IMR-90 (cell line): ENCODE measurements at regions not wholly inside any gene's neighbourhood (a gene's known extent, or its start where the extent isn't known, plus 50 kb on each side); places are given as distances from the start of the nearest gene placed in this dataset.

Experiments used
- ATAC-seq: fragments of 200-7000 bp; cut with Tn5 transposase; 2 replicates; pipeline ENCODE4 v1.9.1; 2020; ENCODE audit warnings: low read depth, mild to moderate bottlenecking, moderate library complexity
- BruUV-seq: library from RNA; stranded (reverse); fragments of 400-500 nt; replicated peaks from 2 replicates; lab custom pipeline; 2021; lab: Mats Ljungman, UMichigan
- CTCF ChIA-PET: fragments of 300-600 bp; formaldehyde crosslinking; extraction: SDS; loops from one replicate; lab custom pipeline; 2021; ENCODE audit warnings: antibody characterized with exemption; lab: Yijun Ruan, JAX
- POLR2A ChIA-PET: fragments of 300-600 bp; sonication (Branson Sonifier 250); formaldehyde crosslinking; loops from one replicate; lab custom pipeline; 2022; ENCODE audit warnings: antibody characterized with exemption; ENCODE audit not compliant: unreplicated experiment; lab: Charles Lee
- DNase-seq: peaks from one replicate; pipeline ENCODE4 v3.0.0; 2013
- H2AFZ ChIP-seq: replicated peaks from 2 replicates; pipeline ENCODE3; 2013; ENCODE audit warnings: low read length, mild to moderate bottlenecking; ENCODE audit not compliant: poor library complexity
- H2AK5ac ChIP-seq: 2 replicates; pipeline ENCODE4 v1.6.1; 2013; ENCODE audit warnings: low read depth, low read length, inconsistent platforms
- H2AK9ac ChIP-seq: replicated peaks from 2 replicates; pipeline ENCODE3; 2013; ENCODE audit warnings: mild to moderate bottlenecking, low read depth, low read length, moderate library complexity; ENCODE audit not compliant: poor library complexity
- H2BK120ac ChIP-seq: 2 replicates; pipeline ENCODE4 v1.6.1; 2013; ENCODE audit warnings: low read depth, low read length, inconsistent platforms
- H2BK15ac ChIP-seq: 3 replicates; pipeline ENCODE4 v1.6.1; 2013; ENCODE audit warnings: low read depth, low read length, inconsistent platforms
- H2BK20ac ChIP-seq: 2 replicates; pipeline ENCODE4 v1.6.1; 2013; ENCODE audit warnings: low read depth, mild to moderate bottlenecking, inconsistent platforms, low read length, moderate library complexity
- H2BK5ac ChIP-seq: 2 replicates; pipeline ENCODE4 v1.6.1; 2013; ENCODE audit warnings: mild to moderate bottlenecking, low read depth, low read length, inconsistent platforms; ENCODE audit not compliant: poor library complexity, severe bottlenecking
- H3K14ac ChIP-seq: replicated peaks from 2 replicates; pipeline ENCODE4 v1.6.1; 2013; ENCODE audit warnings: low read depth, low read length, inconsistent platforms
- H3K18ac ChIP-seq: 2 replicates; pipeline ENCODE4 v1.6.1; 2013; ENCODE audit warnings: low read depth, low read length, control low read depth
- H3K23ac ChIP-seq: 2 replicates; pipeline ENCODE4 v1.6.1; 2013; ENCODE audit warnings: low read depth, low read length, inconsistent platforms
- H3K27ac ChIP-seq: 2 replicates; pipeline ENCODE4 v1.5.1; 2013; ENCODE audit warnings: mild to moderate bottlenecking, control low read depth, low read length; ENCODE audit not compliant: insufficient read depth
- H3K27me3 ChIP-seq: 2 replicates; pipeline ENCODE4 v1.6.1; 2013; ENCODE audit warnings: low read length; ENCODE audit not compliant: control insufficient read depth, insufficient read depth
- H3K36me3 ChIP-seq: 2 replicates; pipeline ENCODE4 v1.6.1; 2013; ENCODE audit warnings: low read length, mixed read lengths; ENCODE audit not compliant: control insufficient read depth, insufficient read depth
- H3K4ac ChIP-seq: 2 replicates; pipeline ENCODE4 v1.6.1; 2013; ENCODE audit warnings: low read depth, low read length, inconsistent platforms
- H3K4me1 ChIP-seq: 2 replicates; pipeline ENCODE4 v1.6.1; 2013; ENCODE audit warnings: low read length, mixed read lengths; ENCODE audit not compliant: control insufficient read depth, insufficient read depth
- H3K4me2 ChIP-seq: 2 replicates; pipeline ENCODE4 v1.6.1; 2013; ENCODE audit warnings: low read depth, mild to moderate bottlenecking, control low read depth, low read length, moderate library complexity
- H3K4me3 ChIP-seq: 2 replicates; pipeline ENCODE4 v1.5.1; 2013; ENCODE audit warnings: low read depth, mild to moderate bottlenecking, control low read depth, low read length, moderate library complexity; ENCODE audit not compliant: insufficient read depth
- H3K56ac ChIP-seq: 2 replicates; pipeline ENCODE4 v1.6.1; 2013; ENCODE audit warnings: low read length, inconsistent platforms; ENCODE audit not compliant: insufficient read depth; ENCODE audit errors: extremely low read depth
- H3K79me1 ChIP-seq, 2 experiments: 2 replicates each; pipeline ENCODE4 v1.6.1; 2013; ENCODE audit warnings: low read length in 2 of 2, inconsistent platforms in 1 of 2, low read depth in 1 of 2
- H3K9ac ChIP-seq: 2 replicates; pipeline ENCODE4 v1.6.1; 2013; ENCODE audit warnings: low read depth, low read length, control low read depth
- H3K9me1 ChIP-seq: 2 replicates; pipeline ENCODE4 v1.6.1; 2013; ENCODE audit warnings: low read length, inconsistent platforms; ENCODE audit not compliant: insufficient read depth
- H3K9me3 ChIP-seq: 2 replicates; pipeline ENCODE4 v1.6.1; 2013; ENCODE audit warnings: low read length; ENCODE audit not compliant: control insufficient read depth, insufficient read depth
- H4K20me1 ChIP-seq: 2 replicates; pipeline ENCODE4 v1.6.1; 2013; ENCODE audit warnings: low read length, inconsistent platforms; ENCODE audit not compliant: insufficient read depth
- H4K5ac ChIP-seq: 2 replicates; pipeline ENCODE4 v1.6.1; 2013; ENCODE audit warnings: mild to moderate bottlenecking, low read depth, low read length, control low read depth
- H4K8ac ChIP-seq, 2 experiments: 2 replicates each; pipeline ENCODE4 v1.6.1; 2013; ENCODE audit warnings: low read depth in 2 of 2, low read length in 2 of 2, control low read depth in 1 of 2, inconsistent platforms in 1 of 2
- H4K91ac ChIP-seq: 2 replicates; pipeline ENCODE4 v1.6.1; 2013; ENCODE audit warnings: low read depth, low read length, inconsistent platforms; ENCODE audit not compliant: insufficient read depth
- CEBPB ChIP-seq: IDR thresholded peaks from 2 replicates; pipeline ENCODE4 v1.6.1; 2012; ENCODE audit warnings: low read depth, low read length, improper control_type of control experiment
- CHD1 ChIP-seq: IDR thresholded peaks from 2 replicates; pipeline ENCODE4 v1.6.1; 2012; ENCODE audit warnings: low read depth, low read length, improper control_type of control experiment
- ELK1 ChIP-seq: fragments of 150-350 bp; IDR thresholded peaks from 2 replicates; pipeline ENCODE4 v1.6.1; 2016; ENCODE audit warnings: low read depth, mild to moderate bottlenecking, low read length, moderate library complexity, borderline replicate concordance
- MXI1 ChIP-seq: IDR thresholded peaks from 2 replicates; pipeline ENCODE4 v1.6.1; 2012; ENCODE audit warnings: low read depth, mild to moderate bottlenecking, low read length, moderate library complexity, borderline replicate concordance
- POLR2A ChIP-seq: IDR thresholded peaks from 2 replicates; pipeline ENCODE4 v1.6.1; 2012; ENCODE audit warnings: mild to moderate bottlenecking, low read depth, low read length
- RCOR1 ChIP-seq: IDR thresholded peaks from 2 replicates; pipeline ENCODE4 v1.6.1; 2012; ENCODE audit warnings: mild to moderate bottlenecking, low read length, improper control_type of control experiment; ENCODE audit not compliant: insufficient replicate concordance
- RFX5 ChIP-seq: IDR thresholded peaks from 2 replicates; pipeline ENCODE4 v1.8.0; 2012; ENCODE audit warnings: low read depth, mild to moderate bottlenecking, low read length, moderate library complexity
- SMC3 ChIP-seq: fragments of 150-350 bp; IDR thresholded peaks from 2 replicates; pipeline ENCODE4 v1.6.1; 2016; ENCODE audit warnings: low read depth, mild to moderate bottlenecking, antibody characterized with exemption, low read length, moderate library complexity
- WGBS, 2 experiments: methylation state at CpG; one replicate each; pipeline versions ENCODE4 v1.1.5 to v1.1.7; 2013; ENCODE audit warnings: missing lambda C conversion rate in 2 of 2; ENCODE audit not compliant: insufficient read length in 1 of 2; ENCODE audit errors: extremely low coverage in 2 of 2; 5-methylcytosine and 5-hydroxymethylcytosine counted together
- dilution Hi-C: fragments of 300-500 bp; cut with HindIII; formaldehyde crosslinking; loops from one replicate; pipeline ENCODE4 v1.14.3; 2018; ENCODE audit warnings: low sequenced_read_pairs; ENCODE audit not compliant: unreplicated experiment
- in situ Hi-C: fragments of 300-500 bp; cut with MboI; formaldehyde crosslinking; loops from 3 replicates; pipeline ENCODE4 v1.14.3; 2019; ENCODE audit warnings: low sequenced_read_pairs, inconsistent platforms, mixed read lengths
- intact Hi-C: fragments of 100-400 bp; cut with micrococcal nuclease; formaldehyde crosslinking; loops from 2 replicates; pipeline ENCODE4 v1.10.0; 2022

- H3K4me1 ChIP-seq = no peaks in the 10 kb centered on the region
- H3K14ac ChIP-seq = no peak overlapping the region
- ATAC-seq (no peak), DNase-seq (no peak)
- H3K9ac ChIP-seq = no peak overlapping the region
- H3K56ac ChIP-seq = no peak overlapping the region
- 11% methylated on average over 3 of the region's 7 CpGs; no CpG with 5 or more reads in 1 of the 2 experiments for WGBS, 2 experiments
- BruUV-seq = no TSS peak
- H2BK120ac ChIP-seq = no peak overlapping the region
- no peaks in the 10 kb centered on the region for H3K36me3 ChIP-seq
- no peak overlapping the region for H4K8ac ChIP-seq
- H3K9me1 ChIP-seq = no peaks in the 10 kb centered on the region
- H3K23ac ChIP-seq = no peak overlapping the region
- no peaks in the 10 kb centered on the region for H4K20me1 ChIP-seq
- in situ Hi-C loops = no loop called here
- no peak overlapping the region for H2BK20ac ChIP-seq
- no peak overlapping the region for H3K4me3 ChIP-seq
- no peak overlapping the region for H2AK9ac ChIP-seq
- peaks cover 22% of the 10 kb centered on the region for H3K9me3 ChIP-seq
- H3K4ac ChIP-seq = no peak overlapping the region
- H3K27me3 ChIP-seq = no peaks in the 10 kb centered on the region
- no peak overlapping the region for H3K27ac ChIP-seq
- no peaks in the 10 kb centered on the region for H3K79me1 ChIP-seq
- H2AK5ac ChIP-seq = no peak overlapping the region
- no peak overlapping the region for H2BK15ac ChIP-seq
- no peak overlapping the region for H4K5ac ChIP-seq
- no peak overlapping the region for H4K91ac ChIP-seq
- TF ChIP-seq CEBPB (no peak), SMC3 (no peak), ELK1 (no peak), RCOR1 (no peak), POLR2A (no peak), CHD1 (no peak), RFX5 (no peak), MXI1 (no peak)
- H3K18ac ChIP-seq = no peak overlapping the region
- H2BK5ac ChIP-seq = no peak overlapping the region
- ChIA-PET CTCF (no interaction called here), POLR2A (no interaction called here)
- H3K4me2 ChIP-seq = no peak overlapping the region
- no peak overlapping the region for H2AFZ ChIP-seq
- dilution Hi-C loops = no loop called here
- intact Hi-C loops = no loop called here
These were observed 660.3 kb downstream of the TLR4 start for GRCh38 chr9:118364266-118365106.
